ENCODE measurements at regions not wholly inside any gene's neighbourhood (a gene's known extent, or its start where the extent isn't known, plus 50 kb on each side); places are given as distances from the start of the nearest gene placed in this dataset.
A peak's percentile ranks its signal among the peaks of the same experiment; 100 is the strongest.

DNA sequence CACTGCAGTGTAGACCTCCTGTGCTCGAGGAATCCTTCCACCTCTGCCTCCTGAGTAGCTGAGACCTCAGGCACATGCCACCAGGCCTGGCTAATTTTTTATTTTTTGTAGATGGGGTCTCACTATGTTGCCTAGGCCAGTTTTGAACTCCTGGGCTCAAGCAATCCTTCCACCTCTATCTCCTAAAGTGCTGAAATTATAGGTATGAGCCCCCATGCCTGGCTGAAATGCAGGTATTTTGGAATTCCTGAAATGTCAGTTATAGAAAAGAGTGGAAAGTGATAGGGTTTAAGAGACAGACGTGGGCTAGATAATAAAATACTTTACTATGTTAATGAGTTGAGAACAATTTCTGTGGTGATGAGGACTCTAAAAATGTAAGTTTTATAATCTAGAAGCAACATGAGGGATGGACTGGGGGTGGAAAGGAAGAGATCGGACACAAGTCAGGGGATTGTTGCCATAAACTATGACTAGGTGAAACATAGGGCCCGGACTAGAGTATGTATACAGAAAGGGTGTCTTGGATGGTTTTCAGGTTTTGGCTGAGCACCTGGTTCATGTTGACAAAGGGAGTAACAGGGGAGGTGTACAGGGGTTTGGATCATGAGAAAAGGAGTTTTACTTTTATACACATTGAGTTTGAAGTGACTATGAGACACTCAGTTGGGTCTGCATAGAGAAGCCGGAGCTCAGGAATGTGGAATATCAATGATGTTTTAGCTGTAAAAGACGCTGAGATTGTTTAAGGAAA, 165.6 kb upstream of the STARD13 start:
- no peak for FAIRE-seq
- WGBS (ENCODE audit: missing lambda C conversion rate) = 67% methylated on average over 6 of the region's 6 CpGs
- POLR2A ChIA-PET = no interaction called here
- Histone ChIP-seq H3K27ac (no peak overlapping the region), H3K4me1 (no peaks in the 10 kb centered on the region), H3K4me2 (no peak overlapping the region), H3K4me3 (no peak overlapping the region), H3K9me3 (no peaks in the 10 kb centered on the region)
- no peak for DNase-seq (ENCODE audit: low read depth in 1 of 2, low spot score in 1 of 2)
- CTCF ChIA-PET = no interaction called here
- no peak for ATAC-seq
- TF ChIP-seq HOXA7 (CRISPR knock-in tag; IDR thresholded peaks at IDR 0.05) (no peak), FOSL2 (IDR thresholded peaks at IDR 0.05) (no peak), FOSL2 (CRISPR knock-in tag; IDR thresholded peaks at IDR 0.05) (no peak), PHF8 (IDR thresholded peaks at IDR 0.05; ENCODE audit: borderline replicate concordance, low read depth) (no peak), RNF2 (IDR thresholded peaks at IDR 0.05; ENCODE audit: borderline replicate concordance, low read depth) (no peak), EHF (CRISPR knock-in tag; IDR thresholded peaks at IDR 0.05) (no peak), JUNB (IDR thresholded peaks at IDR 0.05) (no peak), NR3C1 (IDR thresholded peaks at IDR 0.05) (no peak), MAZ (IDR thresholded peaks at IDR 0.05; ENCODE audit: borderline replicate concordance, low read depth, low read length) (no peak), RCOR1 (IDR thresholded peaks at IDR 0.05; ENCODE audit: low read depth, low read length) (no peak), HOXB5 (CRISPR knock-in tag; IDR thresholded peaks at IDR 0.05) (no peak), KDM5A (IDR thresholded peaks at IDR 0.05) (no peak), FOSB (CRISPR knock-in tag; IDR thresholded peaks at IDR 0.05) (no peak), POLR2A (IDR thresholded peaks at IDR 0.05; ENCODE audit: low read length) (no peak), ESRRA (IDR thresholded peaks at IDR 0.05; ENCODE audit: borderline replicate concordance, low read length) (no peak), MYC (IDR thresholded peaks at IDR 0.05; ENCODE audit: borderline replicate concordance, low read length) (no peak)
- TF ChIP-seq, protein P1, sequence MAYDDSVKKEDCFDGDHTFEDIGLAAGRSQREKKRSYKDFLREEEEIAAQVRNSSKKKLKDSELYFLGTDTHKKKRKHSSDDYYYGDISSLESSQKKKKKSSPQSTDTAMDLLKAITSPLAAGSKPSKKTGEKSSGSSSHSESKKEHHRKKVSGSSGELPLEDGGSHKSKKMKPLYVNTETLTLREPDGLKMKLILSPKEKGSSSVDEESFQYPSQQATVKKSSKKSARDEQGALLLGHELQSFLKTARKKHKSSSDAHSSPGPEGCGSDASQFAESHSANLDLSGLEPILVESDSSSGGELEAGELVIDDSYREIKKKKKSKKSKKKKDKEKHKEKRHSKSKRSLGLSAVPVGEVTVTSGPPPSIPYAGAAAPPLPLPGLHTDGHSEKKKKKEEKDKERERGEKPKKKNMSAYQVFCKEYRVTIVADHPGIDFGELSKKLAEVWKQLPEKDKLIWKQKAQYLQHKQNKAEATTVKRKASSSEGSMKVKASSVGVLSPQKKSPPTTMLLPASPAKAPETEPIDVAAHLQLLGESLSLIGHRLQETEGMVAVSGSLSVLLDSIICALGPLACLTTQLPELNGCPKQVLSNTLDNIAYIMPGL (CRISPR knock-in tag; IDR thresholded peaks at IDR 0.05; ENCODE audit: borderline replicate concordance) = no peak
- TF ChIP-seq, protein P2, sequence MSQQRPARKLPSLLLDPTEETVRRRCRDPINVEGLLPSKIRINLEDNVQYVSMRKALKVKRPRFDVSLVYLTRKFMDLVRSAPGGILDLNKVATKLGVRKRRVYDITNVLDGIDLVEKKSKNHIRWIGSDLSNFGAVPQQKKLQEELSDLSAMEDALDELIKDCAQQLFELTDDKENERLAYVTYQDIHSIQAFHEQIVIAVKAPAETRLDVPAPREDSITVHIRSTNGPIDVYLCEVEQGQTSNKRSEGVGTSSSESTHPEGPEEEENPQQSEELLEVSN (IDR thresholded peaks at IDR 0.05; ENCODE audit: borderline replicate concordance, low read depth) = no peak
- TF ChIP-seq, protein P3, sequence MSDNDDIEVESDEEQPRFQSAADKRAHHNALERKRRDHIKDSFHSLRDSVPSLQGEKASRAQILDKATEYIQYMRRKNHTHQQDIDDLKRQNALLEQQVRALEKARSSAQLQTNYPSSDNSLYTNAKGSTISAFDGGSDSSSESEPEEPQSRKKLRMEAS (IDR thresholded peaks at IDR 0.05) = no peak
- TF ChIP-seq, protein P4, sequence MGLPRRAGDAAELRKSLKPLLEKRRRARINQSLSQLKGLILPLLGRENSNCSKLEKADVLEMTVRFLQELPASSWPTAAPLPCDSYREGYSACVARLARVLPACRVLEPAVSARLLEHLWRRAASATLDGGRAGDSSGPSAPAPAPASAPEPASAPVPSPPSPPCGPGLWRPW (IDR thresholded peaks at IDR 0.05) = no peak

DNA sequence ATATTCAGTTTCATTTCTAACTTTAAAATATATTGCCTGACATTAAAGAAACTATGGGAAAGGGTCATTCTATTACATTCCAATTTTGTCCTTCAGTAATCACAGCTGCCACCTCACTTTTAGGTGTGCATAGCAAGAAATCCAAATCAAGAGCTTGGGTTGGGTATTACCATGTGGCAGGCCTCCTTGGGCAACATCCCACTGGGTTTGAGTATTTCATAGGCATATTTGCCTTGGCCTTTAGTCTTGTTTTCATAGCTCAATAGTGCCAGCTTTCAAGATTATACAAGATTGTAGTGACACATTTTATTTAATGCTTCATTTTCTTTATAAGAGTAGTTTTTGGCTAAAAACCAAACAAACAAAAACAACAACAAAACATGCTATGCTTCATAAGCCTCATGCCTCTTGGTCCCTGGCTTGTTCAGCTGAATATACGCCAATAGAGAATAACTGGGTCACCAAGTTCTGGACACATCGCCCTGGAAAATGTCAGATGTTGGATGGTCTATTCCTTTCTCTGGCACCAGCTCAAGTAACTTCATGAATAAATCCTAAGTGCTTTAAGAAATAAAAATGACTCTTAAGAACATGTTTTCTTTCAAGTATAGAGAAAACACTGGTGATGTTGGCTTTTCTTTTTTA, 167.4 kb upstream of the STARD13 start:
- no peak overlapping the region for H3K4me2 ChIP-seq
- no peak overlapping the region for H3K27ac ChIP-seq
- FAIRE-seq = no peak
- CTCF ChIA-PET = no interaction called here
- TF ChIP-seq ESRRA (IDR thresholded peaks at IDR 0.05; ENCODE audit: borderline replicate concordance, low read length) = no peak
- no peak for TF ChIP-seq RFX5 (IDR thresholded peaks at IDR 0.05)
- no peaks in the 10 kb centered on the region for H3K4me1 ChIP-seq
- POLR2A ChIA-PET = no interaction called here
- ATAC-seq = no peak
- H3K4me3 ChIP-seq = no peak overlapping the region
- no peak for DNase-seq (ENCODE audit: low read depth in 1 of 2, low spot score in 1 of 2)
- H3K9me3 ChIP-seq = no peaks in the 10 kb centered on the region
- 94% methylated on average over 2 of the region's 2 CpGs for WGBS (ENCODE audit: missing lambda C conversion rate)

DNA sequence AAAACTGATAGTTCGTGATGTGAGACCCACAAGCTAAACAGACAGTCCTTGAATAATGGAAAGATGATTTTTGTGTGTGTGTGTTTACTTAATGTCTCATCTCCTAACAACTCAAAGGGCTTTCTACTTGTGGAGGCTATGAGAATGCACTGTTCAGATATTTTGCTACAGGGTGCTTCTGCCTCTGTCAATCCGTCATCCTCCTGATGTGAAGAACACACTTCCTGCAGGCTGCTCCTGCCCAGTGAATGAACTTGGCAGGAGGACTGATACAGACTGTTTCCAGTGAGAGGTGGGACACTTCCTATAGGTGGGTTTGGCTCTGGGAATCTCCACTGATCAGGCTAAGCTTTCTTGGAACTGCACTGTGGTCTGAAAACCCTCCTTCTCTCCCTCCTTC, 168.4 kb upstream of the STARD13 start:
- TF ChIP-seq, protein P5, sequence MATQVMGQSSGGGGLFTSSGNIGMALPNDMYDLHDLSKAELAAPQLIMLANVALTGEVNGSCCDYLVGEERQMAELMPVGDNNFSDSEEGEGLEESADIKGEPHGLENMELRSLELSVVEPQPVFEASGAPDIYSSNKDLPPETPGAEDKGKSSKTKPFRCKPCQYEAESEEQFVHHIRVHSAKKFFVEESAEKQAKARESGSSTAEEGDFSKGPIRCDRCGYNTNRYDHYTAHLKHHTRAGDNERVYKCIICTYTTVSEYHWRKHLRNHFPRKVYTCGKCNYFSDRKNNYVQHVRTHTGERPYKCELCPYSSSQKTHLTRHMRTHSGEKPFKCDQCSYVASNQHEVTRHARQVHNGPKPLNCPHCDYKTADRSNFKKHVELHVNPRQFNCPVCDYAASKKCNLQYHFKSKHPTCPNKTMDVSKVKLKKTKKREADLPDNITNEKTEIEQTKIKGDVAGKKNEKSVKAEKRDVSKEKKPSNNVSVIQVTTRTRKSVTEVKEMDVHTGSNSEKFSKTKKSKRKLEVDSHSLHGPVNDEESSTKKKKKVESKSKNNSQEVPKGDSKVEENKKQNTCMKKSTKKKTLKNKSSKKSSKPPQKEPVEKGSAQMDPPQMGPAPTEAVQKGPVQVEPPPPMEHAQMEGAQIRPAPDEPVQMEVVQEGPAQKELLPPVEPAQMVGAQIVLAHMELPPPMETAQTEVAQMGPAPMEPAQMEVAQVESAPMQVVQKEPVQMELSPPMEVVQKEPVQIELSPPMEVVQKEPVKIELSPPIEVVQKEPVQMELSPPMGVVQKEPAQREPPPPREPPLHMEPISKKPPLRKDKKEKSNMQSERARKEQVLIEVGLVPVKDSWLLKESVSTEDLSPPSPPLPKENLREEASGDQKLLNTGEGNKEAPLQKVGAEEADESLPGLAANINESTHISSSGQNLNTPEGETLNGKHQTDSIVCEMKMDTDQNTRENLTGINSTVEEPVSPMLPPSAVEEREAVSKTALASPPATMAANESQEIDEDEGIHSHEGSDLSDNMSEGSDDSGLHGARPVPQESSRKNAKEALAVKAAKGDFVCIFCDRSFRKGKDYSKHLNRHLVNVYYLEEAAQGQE (IDR thresholded peaks at IDR 0.05) = no peak
- TF ChIP-seq, protein P6, sequence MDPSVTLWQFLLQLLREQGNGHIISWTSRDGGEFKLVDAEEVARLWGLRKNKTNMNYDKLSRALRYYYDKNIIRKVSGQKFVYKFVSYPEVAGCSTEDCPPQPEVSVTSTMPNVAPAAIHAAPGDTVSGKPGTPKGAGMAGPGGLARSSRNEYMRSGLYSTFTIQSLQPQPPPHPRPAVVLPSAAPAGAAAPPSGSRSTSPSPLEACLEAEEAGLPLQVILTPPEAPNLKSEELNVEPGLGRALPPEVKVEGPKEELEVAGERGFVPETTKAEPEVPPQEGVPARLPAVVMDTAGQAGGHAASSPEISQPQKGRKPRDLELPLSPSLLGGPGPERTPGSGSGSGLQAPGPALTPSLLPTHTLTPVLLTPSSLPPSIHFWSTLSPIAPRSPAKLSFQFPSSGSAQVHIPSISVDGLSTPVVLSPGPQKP (IDR thresholded peaks at IDR 0.05; ENCODE audit: low read depth, low read length) = no peak
- TF ChIP-seq, protein P3 (IDR thresholded peaks at IDR 0.05) = no peak
- no peak for TF ChIP-seq HOXA7 (CRISPR knock-in tag; IDR thresholded peaks at IDR 0.05)
- WGBS (ENCODE audit: missing lambda C conversion rate) = 34% methylated on average over 2 of the region's 2 CpGs
- no peak overlapping the region for H3K27ac ChIP-seq
- no peak overlapping the region for H3K4me2 ChIP-seq
- CTCF ChIA-PET = interaction anchor here (0.6 kb wide), 1 partner anchor 147 kb away, joined by 4 read pairs; no protein-coding TSS in a partner anchor
- no peaks in the 10 kb centered on the region for H3K9me3 ChIP-seq
- DNase-seq (ENCODE audit: low read depth in 1 of 2, low spot score in 1 of 2) (peak in 1 of 2 experiments; percentile 6), FAIRE-seq (no peak), ATAC-seq (no peak)
- POLR2A ChIA-PET = no interaction called here
- no peak overlapping the region for H3K4me3 ChIP-seq
- no peaks in the 10 kb centered on the region for H3K4me1 ChIP-seq
